HG03439 (cell line): ENCODE measurements at regions not wholly inside any gene's neighbourhood (a gene's known extent, or its start where the extent isn't known, plus 50 kb on each side); places are given as distances from the start of the nearest gene placed in this dataset.

Experiments used
- ATAC-seq: cut with Tn5 transposase; IDR thresholded peaks from one replicate; pipeline ENCODE4 v1.9.1; 2021; ENCODE audit warnings: mild to moderate bottlenecking, moderate library complexity; ENCODE audit not compliant: unreplicated experiment

GRCh38 chr14:44788612-44789011 lies 173.1 kb downstream of the KLHL28 start:
- ATAC-seq, result no peak

GRCh38 chr14:44785096-44785495 lies 176.7 kb downstream of the KLHL28 start:
- no peak for ATAC-seq

- ATAC-seq, result no peak
Measured at GRCh38 chr14:44783901-44784300, 177.8 kb downstream of the KLHL28 start.

- ATAC-seq, result no peak
Measured at GRCh38 chr14:44782775-44783238, 178.9 kb downstream of the KLHL28 start.

- no peak for ATAC-seq
Measured at GRCh38 chr14:44780989-44781388, 180.8 kb downstream of the KLHL28 start.

GRCh38 chr14:44778604-44779003 lies 183.1 kb downstream of the KLHL28 start:
- no peak for ATAC-seq

GRCh38 chr14:44777584-44777983 lies 184.2 kb downstream of the KLHL28 start:
- ATAC-seq, result no peak

- no peak for ATAC-seq
Measured at GRCh38 chr14:44775248-44775647, 186.5 kb downstream of the KLHL28 start.

GRCh38 chr14:44774396-44774795 lies 187.4 kb downstream of the KLHL28 start:
- ATAC-seq, result no peak

- no peak for ATAC-seq
Measured at GRCh38 chr14:44771496-44771895, 190.3 kb downstream of the KLHL28 start.

- no peak for ATAC-seq
Measured at GRCh38 chr14:44770201-44770600, 191.5 kb downstream of the KLHL28 start.

GRCh38 chr14:44768935-44769334 lies 192.8 kb downstream of the KLHL28 start:
- no peak for ATAC-seq

- no peak for ATAC-seq
Measured at GRCh38 chr14:44767646-44768173, 194.0 kb downstream of the KLHL28 start.

- ATAC-seq, result no peak
Measured at GRCh38 chr14:44766285-44766684, 195.5 kb downstream of the KLHL28 start.

GRCh38 chr14:44763356-44763755 lies 198.4 kb downstream of the KLHL28 start:
- ATAC-seq, result no peak

- ATAC-seq, result no peak
Measured at GRCh38 chr14:44759277-44759676, 202.5 kb downstream of the KLHL28 start.

- ATAC-seq, result no peak
Measured at GRCh38 chr14:44756554-44756953, 205.2 kb downstream of the KLHL28 start.

GRCh38 chr14:44745371-44745770 lies 216.4 kb downstream of the KLHL28 start:
- no peak for ATAC-seq

GRCh38 chr14:44742202-44742601 lies 219.5 kb downstream of the KLHL28 start:
- no peak for ATAC-seq

- no peak for ATAC-seq
Measured at GRCh38 chr14:44741431-44741830, 220.3 kb downstream of the KLHL28 start.

- ATAC-seq, result no peak
Measured at GRCh38 chr14:44736326-44736725, 225.4 kb downstream of the KLHL28 start.

GRCh38 chr14:44732144-44732543 lies 225.1 kb upstream of the FSCB start:
- no peak for ATAC-seq

GRCh38 chr14:44730860-44731259 lies 223.8 kb upstream of the FSCB start:
- no peak for ATAC-seq
